ENCODE measurements at regions not wholly inside any gene's neighbourhood (a gene's known extent, or its start where the extent isn't known, plus 50 kb on each side); places are given as distances from the start of the nearest gene placed in this dataset.
"Not testable (repeated sequence)": the region's sequence is repeated elsewhere in the genome, so short reads cannot be mapped to it uniquely, and the experiment has no call there.

DNA sequence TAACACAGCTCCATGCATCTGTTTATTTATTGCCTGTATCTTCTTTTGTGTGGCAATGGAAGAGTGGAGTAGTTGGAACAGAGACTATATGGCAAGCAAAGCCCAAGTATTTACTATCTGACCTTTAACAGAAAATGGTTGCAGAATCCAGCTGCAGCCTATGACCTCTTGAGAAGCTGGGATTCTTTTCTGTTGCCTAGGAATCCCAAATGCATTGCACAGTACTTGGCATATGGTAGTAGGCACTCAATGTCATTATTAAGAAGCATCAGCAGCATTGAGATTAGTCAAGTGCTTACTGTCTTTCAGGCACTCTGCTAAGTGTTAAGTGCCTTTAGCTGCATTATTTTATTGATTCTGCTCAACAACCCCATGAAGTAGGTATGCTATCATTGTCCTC is 331.6 kb downstream of the CCDC85A start:
- DNase-seq = no peak

DNA sequence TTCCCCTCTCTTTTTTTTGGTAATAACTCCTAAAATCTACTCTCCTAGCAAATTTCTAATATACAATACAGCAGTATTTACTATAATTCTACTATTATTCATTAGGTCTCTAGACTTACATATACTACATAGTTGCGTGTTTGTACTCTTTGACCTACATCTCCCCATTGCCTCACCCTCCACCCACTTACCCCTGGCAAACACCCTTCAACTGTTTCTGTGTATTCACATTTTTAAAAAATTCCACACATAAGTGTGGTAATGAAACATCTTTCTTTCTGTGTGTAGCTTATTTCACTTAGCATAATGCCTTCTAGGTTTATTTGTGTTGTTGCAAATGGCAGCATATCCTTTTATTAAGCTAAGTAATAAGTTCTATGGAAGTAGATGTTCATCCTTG is 336.0 kb downstream of the CCDC85A start:
- no peak for DNase-seq

DNA sequence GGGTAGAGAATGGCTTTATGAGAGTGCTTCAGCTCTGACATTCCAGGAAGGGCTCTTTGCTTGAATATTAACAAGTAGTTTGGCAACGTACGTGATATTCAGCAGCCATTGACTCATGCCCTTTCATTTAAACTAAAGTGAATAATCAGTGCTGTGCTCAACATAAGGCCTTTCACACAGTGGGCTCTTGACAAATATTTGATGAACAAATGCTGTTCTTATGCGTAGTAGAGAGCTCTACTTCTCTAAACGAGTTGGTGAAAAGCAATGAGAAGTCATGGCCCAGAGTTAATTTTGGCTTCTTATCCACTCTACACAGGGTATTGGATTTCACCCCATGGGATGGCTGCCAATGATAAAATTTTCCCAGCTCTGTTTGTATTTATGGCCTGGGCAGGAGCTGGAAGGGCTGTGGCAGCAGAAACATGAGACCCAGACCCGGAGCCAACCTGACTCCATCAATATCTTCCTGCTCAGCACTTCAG is 338.9 kb downstream of the CCDC85A start:
- peak; percentile 8 for DNase-seq

DNA sequence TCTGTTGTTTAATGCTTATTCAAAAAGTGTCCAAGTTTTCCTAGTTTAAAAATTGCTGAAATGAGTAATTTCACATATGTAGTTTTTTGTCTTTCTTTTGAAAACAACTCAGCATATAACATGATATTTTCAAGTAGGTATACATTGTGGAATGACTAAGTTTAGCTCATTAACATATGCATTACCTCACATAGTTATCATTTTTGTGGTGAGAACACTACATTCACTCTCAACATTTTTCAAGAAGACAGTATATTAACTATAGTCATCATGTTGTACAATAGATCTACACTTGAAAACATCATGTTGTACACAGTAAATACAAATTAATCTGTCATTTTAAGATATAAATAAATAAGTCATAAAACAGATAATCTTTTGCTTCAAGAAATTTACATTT is 340.0 kb downstream of the CCDC85A start:
- DNase-seq = no peak

DNA sequence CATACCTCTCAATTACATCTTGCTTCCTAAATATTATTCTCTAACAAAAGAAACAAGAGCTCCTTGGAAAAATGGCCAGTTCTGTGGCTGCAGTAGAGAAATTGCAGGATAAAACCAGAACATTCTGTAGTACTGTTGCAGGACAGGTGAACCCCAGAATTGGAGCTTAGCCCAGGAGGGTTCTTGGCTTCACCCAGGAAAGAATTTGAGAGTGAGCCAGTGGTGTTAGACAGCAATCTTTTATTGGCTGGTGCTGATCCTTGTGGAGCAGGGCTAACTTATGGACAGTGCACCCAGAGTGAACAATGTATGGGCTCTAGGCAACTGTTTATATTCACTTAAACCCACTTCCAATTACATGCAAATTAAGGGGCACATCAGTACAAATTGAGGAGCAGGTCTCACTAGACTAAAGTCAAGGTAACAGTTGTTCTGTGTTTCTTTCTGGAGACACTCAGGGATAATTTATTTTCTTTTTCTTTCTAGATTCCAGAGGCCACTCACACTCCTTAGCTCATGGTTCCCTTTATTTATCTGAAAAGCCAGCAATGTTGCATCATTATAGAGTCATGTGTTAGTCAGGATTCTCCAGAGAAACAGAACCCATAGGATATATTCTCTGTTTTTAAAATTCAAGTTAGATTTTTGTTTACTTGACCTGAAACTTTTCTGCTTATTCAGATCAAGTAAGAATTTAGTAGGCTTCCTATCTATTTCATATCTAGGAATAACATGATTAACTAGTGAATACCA is 348.1 kb downstream of the CCDC85A start:
- no peak for DNase-seq

DNA sequence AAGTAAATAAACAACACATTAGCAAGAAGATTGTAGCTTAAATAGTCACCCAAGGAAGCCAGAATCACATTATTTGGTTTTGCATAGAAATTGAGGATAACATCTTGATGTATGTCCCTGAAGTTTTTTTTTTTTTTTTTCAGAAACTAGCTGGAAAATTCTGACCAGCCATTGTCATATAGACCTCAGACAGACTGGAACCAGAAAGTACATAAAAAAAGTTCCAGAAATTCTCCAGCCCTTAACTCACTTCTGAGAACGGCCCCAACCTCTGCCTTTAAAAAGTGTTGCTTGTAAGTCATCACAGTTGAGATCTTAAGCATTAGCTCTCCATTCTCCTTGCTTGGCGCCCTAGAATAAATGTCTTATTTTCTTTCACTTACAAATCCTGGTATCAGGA is 350.5 kb downstream of the CCDC85A start:
- no peak for DNase-seq

DNA sequence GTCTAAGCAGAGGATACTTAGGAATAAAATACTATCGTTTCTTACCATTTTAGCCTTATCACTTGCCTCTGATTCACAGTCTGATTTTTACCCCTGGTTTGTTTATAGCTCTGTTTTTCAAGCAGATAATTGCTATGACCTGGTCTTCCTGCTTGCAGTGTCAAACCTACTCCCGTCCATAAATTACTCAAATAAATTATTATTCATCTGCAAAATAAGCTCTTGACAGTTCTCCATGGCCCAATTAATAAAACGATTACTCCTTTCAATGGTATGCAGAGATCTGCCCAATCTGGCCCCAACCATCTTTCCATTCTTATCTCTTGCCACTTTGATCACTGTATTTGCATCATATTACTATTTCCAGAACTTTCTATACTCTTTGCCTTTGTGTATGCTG is 354.0 kb downstream of the CCDC85A start:
- no peak for DNase-seq

DNA sequence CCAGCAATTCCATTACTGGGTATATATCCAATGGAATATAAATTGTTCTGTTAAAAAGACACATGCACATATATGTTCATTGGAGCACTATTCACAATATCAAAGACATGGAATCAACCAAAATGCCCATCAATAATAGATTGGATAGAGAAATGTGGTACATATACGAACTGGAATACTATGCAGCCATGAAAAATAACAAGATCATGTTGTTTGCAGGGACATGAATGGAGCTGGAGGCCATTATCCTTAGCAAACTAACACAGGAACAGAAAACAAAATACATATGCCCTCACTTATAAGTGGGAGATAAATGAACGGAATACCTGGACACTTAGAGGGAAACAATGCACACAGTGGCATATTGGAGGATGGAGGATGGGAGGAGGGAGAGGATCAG is 355.8 kb downstream of the CCDC85A start:
- no peak for DNase-seq

DNA sequence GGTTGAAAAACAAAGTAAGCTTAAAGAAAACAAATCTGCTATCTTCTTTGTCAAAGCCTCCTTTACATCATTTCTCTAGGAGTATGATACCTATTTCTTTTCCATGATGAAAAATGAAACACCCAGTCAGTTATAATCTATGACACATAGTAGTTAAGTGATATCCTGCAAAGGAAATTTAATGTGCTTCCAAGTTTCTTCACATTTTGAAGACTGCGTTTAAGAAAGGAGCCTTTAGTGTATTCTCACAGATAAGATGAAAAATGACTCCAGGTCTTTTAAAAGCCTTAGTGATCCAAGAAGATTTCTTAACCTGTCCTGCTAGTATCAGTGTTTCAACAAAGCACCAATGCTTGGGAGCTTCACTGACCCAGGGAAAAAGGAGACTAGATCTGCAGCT is 356.7 kb downstream of the CCDC85A start:
- no peak for DNase-seq

DNA sequence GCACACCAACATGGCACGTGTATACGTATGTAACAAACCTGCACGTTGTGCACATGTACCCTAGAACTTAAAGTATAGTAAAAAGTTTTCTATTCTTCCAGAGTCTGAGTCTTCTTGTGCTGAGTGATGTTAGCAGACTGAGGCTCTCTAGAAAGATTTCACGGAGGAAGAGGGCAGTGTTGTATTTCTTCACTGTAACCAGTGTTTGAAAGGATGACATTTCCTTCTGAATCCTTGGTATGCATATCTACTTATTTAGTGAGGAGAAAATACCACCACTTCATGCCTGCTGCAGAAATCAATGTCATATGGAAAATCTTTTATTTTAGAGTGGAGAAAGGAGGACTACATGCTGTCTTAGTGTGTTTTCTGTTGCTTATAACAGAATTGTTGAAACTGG is 357.1 kb downstream of the CCDC85A start:
- no peak for DNase-seq

DNA sequence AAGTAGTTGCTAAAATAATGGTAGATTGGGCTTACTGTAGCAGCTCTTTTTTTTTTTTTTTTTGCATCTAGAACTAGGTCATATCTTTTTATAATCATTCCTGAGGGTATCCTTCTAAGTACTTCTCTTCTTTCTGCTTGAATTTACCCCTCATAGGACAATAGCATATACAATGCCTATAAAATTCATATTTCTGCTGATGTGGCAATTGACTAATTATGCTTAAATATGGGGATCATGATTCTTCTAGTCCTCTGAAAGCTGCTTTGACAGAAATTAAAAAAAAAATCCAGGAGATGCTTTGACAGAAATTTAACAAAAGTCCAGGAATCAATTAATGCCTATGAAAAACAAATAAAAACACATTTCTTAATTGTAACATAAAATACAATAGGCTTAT is 358.4 kb downstream of the CCDC85A start:
- no peak for DNase-seq

DNA sequence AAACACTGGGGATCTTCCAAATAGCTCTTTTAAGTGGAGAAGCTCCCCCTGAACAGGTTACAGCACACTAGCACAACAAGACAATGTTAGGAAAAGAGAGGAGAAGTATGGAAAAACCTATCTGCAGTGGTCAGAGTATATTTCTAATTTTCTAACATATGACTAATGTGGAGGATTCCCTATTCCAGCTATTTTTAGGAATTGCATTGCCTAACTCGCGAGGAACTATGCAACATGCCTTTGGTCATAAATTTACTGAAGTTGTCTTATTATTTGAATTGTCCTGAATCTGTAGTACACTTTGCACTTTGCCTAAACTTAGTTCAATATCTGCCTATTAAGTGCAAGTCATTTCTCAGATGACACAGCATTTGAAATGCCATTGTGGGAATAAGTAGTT is 381.4 kb downstream of the CCDC85A start:
- DNase-seq = no peak

DNA sequence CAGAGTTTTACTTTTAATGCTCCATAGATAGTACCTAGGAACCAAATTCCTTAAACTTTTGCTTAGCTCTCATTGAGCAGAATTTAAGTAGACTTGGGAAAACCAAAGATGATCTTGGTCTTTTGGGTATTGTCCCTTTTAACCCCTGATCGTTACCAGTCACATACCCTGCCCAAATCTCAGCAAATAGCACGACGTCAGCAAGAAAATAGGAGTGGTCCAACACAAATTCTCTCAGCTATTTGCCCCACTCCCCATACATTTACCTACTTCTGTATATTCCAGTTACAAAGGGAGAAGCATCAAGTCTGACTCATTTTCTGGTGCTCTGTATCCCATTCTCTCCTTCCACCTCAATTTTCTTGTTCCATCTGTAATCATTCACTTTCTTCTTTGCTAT is 387.3 kb downstream of the CCDC85A start:
- no peak for DNase-seq

DNA sequence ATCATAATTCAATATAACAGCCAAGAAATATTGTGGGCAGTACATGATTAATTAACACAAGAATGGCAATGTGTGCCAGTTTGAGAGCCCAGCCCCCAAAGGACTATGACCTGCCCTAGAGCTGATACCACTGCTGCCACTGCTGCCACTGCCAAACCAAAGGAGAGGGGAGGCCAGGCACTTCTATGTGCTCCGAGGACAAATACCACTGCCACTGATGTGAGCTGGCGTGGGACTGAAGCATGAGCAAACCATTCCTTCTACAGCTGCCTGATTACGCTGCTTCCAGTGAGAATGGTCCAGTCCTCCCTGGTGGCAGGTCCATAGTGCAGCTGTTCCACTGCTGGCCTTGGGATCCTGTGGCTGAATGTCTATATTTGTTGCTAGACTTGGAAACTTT is 392.2 kb downstream of the CCDC85A start:
- no peak for DNase-seq

DNA sequence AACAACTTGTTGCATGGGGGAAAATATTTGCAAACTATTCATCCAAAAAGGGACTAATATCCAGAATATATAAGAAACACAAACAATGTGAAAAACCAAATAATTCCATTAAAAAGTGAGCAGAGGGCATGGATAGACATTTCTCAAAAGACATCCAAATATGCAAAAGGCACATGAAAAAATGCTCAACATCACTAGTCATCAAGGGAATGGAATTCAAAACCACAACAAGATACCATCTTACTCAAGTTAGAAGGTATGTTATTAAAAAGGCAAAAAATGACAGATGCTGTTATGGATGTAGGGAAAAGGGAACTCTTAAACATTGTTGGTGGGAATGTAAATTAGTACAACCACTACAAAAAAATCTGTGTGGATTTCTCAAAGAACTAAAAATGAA is 396.5 kb downstream of the CCDC85A start:
- no peak for DNase-seq

DNA sequence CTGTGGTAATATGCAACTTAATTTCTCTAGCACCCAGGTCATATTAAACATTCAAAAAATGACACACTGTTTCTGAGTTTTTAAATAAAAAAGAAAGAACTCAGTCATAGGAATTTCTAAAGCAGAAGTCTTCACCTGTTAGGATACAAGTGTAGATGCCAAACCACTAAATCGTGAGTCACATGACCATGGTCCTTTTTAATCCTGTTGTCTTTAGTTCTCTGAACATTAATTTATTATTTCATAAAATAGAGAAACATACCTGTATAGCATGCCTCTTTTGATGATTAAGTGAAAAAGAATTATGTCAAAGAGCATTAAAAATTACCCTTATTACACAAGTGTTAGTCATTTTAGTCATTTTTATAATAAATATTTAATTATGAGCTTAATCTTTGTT is 398.8 kb downstream of the CCDC85A start:
- DNase-seq = no peak

DNA sequence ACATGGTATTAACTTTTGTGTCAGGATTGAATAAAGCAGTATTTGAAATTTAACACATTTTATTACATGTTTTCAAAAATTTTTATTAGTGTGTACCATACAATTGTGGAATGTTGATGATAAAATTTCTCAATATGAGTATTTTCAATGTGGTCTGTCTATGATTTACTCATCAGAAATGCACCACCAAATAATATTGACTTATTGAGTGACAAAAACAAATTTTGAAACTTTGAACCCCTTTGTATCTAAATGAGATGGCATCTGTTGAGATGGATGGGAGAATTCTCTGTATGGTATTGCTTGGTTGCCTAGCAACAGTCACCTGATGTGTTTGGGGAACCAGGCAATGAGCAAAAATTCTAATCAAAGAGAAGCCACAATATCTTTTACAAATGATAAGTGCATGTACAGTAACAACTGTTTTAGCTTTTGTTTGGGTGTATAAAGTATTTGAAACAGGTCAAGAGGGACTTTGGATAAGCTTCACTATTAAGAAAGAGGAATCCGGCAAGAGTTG is 400.1 kb downstream of the CCDC85A start:
- no peak for DNase-seq

DNA sequence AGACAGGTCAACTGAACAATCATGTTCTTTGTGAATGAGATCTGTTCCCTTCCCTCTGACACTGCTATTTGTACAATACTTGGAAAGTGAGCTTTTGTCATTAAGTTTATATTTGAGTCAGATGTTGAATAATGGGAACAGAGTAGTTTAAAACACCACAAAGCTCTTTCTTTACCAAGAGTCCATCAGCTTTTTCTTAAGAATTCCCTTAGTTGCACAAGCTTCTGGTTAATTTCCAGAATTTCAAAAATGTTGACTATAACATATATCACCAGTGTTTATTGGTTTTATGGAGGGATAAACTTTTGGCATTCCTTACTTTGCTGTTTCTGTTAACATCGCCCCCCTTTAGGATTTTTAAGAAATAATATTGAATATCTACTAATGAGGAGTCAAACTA is 403.7 kb downstream of the CCDC85A start:
- DNase-seq = no peak

DNA sequence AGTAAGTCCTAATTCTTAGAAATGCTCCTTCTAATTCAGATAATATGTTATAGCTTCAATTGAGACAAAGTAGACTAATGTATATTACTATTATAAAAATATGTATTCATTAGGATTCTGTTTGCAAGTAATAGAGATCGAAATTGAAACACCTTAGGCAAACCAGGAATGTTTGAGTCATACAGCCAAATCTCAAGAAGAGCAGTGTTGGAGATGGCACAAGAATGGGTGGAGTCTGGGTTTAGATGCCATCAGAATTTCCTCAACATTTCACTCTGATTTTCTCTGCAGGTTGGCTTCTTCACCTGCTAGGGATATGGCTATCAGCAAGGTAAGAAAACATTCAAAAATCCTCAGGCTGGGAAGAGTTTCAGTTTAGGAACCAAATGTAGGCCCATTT is 405.4 kb downstream of the CCDC85A start:
- no peak for DNase-seq

DNA sequence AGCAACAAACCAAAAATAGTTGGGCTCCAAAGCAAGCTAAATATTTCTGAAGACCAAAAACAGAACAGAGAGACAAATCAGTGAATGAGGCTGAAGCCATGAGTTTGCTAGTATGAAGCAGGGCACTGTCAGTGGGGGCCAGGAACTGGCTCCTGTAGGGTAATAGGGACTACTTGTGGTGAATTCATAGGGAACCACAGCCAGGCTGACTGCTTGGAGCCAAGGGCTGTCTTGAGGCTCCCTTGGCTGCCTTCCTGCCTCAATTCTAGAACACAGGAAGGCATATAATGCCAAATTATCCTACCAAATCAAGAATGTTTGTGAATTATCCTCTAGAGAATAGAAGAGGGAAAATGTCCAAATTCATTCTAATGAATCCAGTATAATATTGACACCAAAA is 406.0 kb downstream of the CCDC85A start:
- no peak for DNase-seq

DNA sequence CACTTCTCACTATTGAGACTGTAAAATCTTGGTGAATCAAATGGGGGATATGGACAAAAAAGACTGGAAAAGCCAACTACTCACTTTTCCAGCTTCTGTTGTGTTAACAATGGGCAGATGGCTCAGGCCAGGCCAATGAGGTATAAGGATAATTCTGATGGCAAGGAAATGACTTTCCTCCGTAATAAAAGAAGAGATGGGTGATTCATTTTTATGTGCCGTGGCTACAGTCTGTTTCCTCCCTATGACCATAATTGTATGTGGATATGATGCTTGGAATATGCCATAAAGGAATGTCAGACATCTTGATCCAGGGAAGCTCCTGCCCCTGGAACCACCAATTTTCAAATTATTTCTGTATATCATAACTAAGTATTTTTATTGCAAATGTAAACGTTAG is 406.8 kb downstream of the CCDC85A start:
- DNase-seq = no peak

DNA sequence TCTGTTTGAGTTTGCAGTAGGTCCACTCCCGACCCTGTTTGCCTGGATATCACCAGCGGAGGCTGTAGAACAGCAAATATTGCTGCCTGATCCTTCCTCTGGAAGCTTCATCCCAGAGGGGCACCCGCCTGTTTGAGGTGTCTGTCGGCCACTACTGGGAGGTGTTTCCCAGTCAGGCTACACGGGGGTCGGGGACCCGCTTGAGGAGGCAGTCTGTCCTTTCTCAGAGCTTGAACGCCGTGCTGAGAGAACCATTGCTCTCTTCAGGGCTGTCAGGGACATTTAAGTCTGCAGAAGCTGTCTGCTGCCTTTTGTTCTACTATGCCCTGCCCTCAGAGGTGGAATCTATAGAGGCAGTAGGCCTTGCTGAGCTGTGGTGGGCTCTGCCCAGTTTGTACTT is 422.3 kb downstream of the CCDC85A start:
- DNase-seq = not testable (repeated sequence)

DNA sequence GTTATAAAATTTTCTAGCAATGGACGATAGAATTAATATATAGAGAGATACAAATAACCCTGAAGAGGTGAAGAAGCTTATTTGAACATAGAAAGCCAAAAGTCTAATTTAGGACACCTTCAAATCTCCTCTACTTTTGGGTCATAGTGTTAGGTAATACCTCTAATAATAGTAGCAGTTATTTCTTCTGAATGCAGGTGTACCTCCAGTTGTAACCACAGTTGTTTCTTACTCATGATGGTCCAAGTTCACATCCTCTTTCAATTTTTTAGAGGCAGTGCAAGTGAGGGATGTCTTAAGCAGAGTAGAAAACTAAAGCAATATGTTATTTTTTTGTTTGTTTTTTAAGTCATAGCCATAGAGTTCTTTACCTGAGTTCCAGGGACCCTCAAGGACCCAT is 429.5 kb downstream of the CCDC85A start:
- DNase-seq = no peak

DNA sequence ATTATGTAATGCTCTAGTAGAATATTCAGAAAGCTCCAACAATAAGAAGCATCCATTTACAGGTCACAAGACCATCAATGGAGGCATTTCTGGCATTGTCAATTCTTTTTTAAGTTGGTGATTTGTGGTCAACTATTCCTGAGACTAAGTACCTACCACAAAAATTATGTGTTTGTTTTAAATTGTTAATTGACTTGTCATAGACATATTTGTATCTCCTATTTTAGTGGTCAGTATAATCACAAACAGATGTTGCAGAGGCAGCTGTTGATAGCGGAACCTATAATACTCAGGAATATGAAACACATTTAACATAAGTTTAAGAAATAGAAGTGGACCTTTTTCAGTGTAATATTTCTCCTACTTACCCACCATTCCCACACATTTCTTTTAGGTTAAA is 430.1 kb downstream of the CCDC85A start:
- DNase-seq = no peak

DNA sequence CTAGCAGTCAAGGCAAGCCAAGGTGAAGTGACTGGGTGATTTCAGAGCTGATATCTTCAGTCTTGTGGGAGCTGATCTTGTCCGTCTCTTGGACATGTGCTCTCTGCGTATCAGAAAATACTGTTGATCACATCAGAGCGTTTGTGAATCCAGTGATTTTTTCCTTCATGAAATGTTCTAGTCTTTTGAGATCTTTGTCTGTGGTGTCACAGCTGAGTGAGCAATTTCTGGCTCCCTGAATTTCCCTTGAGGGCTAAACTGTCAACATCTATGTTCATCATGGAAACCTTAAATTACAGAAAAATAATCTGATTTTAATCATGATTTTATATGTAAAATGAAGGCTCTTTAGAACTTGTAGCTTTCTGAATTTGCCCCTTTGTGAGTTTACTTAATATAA is 432.0 kb downstream of the CCDC85A start:
- no peak for DNase-seq
